ENCODE measurements at regions not wholly inside any gene's neighbourhood (a gene's known extent, or its start where the extent isn't known, plus 50 kb on each side); places are given as distances from the start of the nearest gene placed in this dataset.

GRCh38 chr4:10951306-10951705 lies 266.7 kb upstream of the CLNK start:
- Histone ChIP-seq H3K4me3 (ENCODE audit: insufficient read length, low read depth) (no peak overlapping the region), H3K9ac (ENCODE audit: insufficient read length, low read depth) (no peak overlapping the region), H3K4me1 (ENCODE audit: insufficient read depth, insufficient read length) (no peaks in the 10 kb centered on the region), H3K9me3 (ENCODE audit: insufficient read depth, low read length) (no peaks in the 10 kb centered on the region), H3K36me3 (ENCODE audit: insufficient read depth, insufficient read length, low read length) (no peaks in the 10 kb centered on the region), H3K27me3 (ENCODE audit: insufficient read depth, insufficient read length) (no peaks in the 10 kb centered on the region)
- TF ChIP-seq ZNF274 (IDR thresholded peaks at IDR 0.05; ENCODE audit: low read depth, low read length) (no peak), SUZ12 (IDR thresholded peaks at IDR 0.05; ENCODE audit: extremely low read depth, insufficient read depth, insufficient read length) (no peak), YY1 (IDR thresholded peaks at IDR 0.05; ENCODE audit: insufficient read depth, insufficient read length) (no peak)
- no peak for DNase-seq (ENCODE audit: low read depth, low spot score)

GRCh38 chr4:10949039-10949733 lies 264.6 kb upstream of the CLNK start:
- H3K4me3 ChIP-seq (ENCODE audit: insufficient read length, low read depth): no peak overlapping the region
- H3K4me1 ChIP-seq (ENCODE audit: insufficient read depth, insufficient read length): peaks cover 2% of the 10 kb centered on the region
- H3K9me3 ChIP-seq (ENCODE audit: insufficient read depth, low read length): no peaks in the 10 kb centered on the region
- H3K36me3 ChIP-seq (ENCODE audit: insufficient read depth, insufficient read length, low read length): no peaks in the 10 kb centered on the region
- TF ChIP-seq YY1 (IDR thresholded peaks at IDR 0.05; ENCODE audit: insufficient read depth, insufficient read length) (no peak), SUZ12 (IDR thresholded peaks at IDR 0.05; ENCODE audit: extremely low read depth, insufficient read depth, insufficient read length) (no peak), ZNF274 (IDR thresholded peaks at IDR 0.05; ENCODE audit: low read depth, low read length) (no peak)
- DNase-seq (ENCODE audit: low read depth, low spot score): no peak
- no peak overlapping the region for H3K9ac ChIP-seq (ENCODE audit: insufficient read length, low read depth)
- H3K27me3 ChIP-seq (ENCODE audit: insufficient read depth, insufficient read length): no peaks in the 10 kb centered on the region

- Histone ChIP-seq H3K4me3 (ENCODE audit: insufficient read length, low read depth) (no peak overlapping the region), H3K9me3 (ENCODE audit: insufficient read depth, low read length) (no peaks in the 10 kb centered on the region), H3K36me3 (ENCODE audit: insufficient read depth, insufficient read length, low read length) (no peaks in the 10 kb centered on the region), H3K4me1 (ENCODE audit: insufficient read depth, insufficient read length) (peaks cover 2% of the 10 kb centered on the region), H3K9ac (ENCODE audit: insufficient read length, low read depth) (no peak overlapping the region), H3K27me3 (ENCODE audit: insufficient read depth, insufficient read length) (no peaks in the 10 kb centered on the region)
- DNase-seq (ENCODE audit: low read depth, low spot score): no peak
- TF ChIP-seq YY1 (IDR thresholded peaks at IDR 0.05; ENCODE audit: insufficient read depth, insufficient read length) (no peak), SUZ12 (IDR thresholded peaks at IDR 0.05; ENCODE audit: extremely low read depth, insufficient read depth, insufficient read length) (no peak), ZNF274 (IDR thresholded peaks at IDR 0.05; ENCODE audit: low read depth, low read length) (no peak)
Observed at GRCh38 chr4:10947898-10948297, 263.3 kb upstream of the CLNK start.

GRCh38 chr4:10944321-10944720 lies 259.8 kb upstream of the CLNK start:
- Histone ChIP-seq H3K36me3 (ENCODE audit: insufficient read depth, insufficient read length, low read length) (no peaks in the 10 kb centered on the region), H3K4me3 (ENCODE audit: insufficient read length, low read depth) (no peak overlapping the region), H3K9ac (ENCODE audit: insufficient read length, low read depth) (no peak overlapping the region), H3K27me3 (ENCODE audit: insufficient read depth, insufficient read length) (no peaks in the 10 kb centered on the region), H3K9me3 (ENCODE audit: insufficient read depth, low read length) (peaks cover 19% of the 10 kb centered on the region; the same call in 1 of the 2 replicates), H3K4me1 (ENCODE audit: insufficient read depth, insufficient read length) (peaks cover 2% of the 10 kb centered on the region)
- TF ChIP-seq YY1 (IDR thresholded peaks at IDR 0.05; ENCODE audit: insufficient read depth, insufficient read length) (no peak), SUZ12 (IDR thresholded peaks at IDR 0.05; ENCODE audit: extremely low read depth, insufficient read depth, insufficient read length) (no peak), ZNF274 (IDR thresholded peaks at IDR 0.05; ENCODE audit: low read depth, low read length) (no peak)
- DNase-seq (ENCODE audit: low read depth, low spot score): no peak

GRCh38 chr4:10942156-10942555 lies 257.6 kb upstream of the CLNK start:
- Histone ChIP-seq H3K4me1 (ENCODE audit: insufficient read depth, insufficient read length) (peaks cover 2% of the 10 kb centered on the region), H3K9me3 (ENCODE audit: insufficient read depth, low read length) (peaks cover 19% of the 10 kb centered on the region; the same call in 1 of the 2 replicates), H3K36me3 (ENCODE audit: insufficient read depth, insufficient read length, low read length) (no peaks in the 10 kb centered on the region), H3K9ac (ENCODE audit: insufficient read length, low read depth) (no peak overlapping the region), H3K4me3 (ENCODE audit: insufficient read length, low read depth) (no peak overlapping the region), H3K27me3 (ENCODE audit: insufficient read depth, insufficient read length) (no peaks in the 10 kb centered on the region)
- no peak for DNase-seq (ENCODE audit: low read depth, low spot score)
- TF ChIP-seq YY1 (IDR thresholded peaks at IDR 0.05; ENCODE audit: insufficient read depth, insufficient read length) (no peak), SUZ12 (IDR thresholded peaks at IDR 0.05; ENCODE audit: extremely low read depth, insufficient read depth, insufficient read length) (no peak), ZNF274 (IDR thresholded peaks at IDR 0.05; ENCODE audit: low read depth, low read length) (no peak)

GRCh38 chr4:10929818-10930217 lies 245.2 kb upstream of the CLNK start:
- Histone ChIP-seq H3K9ac (ENCODE audit: insufficient read length, low read depth) (no peak overlapping the region), H3K36me3 (ENCODE audit: insufficient read depth, insufficient read length, low read length) (no peaks in the 10 kb centered on the region), H3K27me3 (ENCODE audit: insufficient read depth, insufficient read length) (no peaks in the 10 kb centered on the region), H3K9me3 (ENCODE audit: insufficient read depth, low read length) (no peaks in the 10 kb centered on the region), H3K4me3 (ENCODE audit: insufficient read length, low read depth) (no peak overlapping the region), H3K4me1 (ENCODE audit: insufficient read depth, insufficient read length) (no peaks in the 10 kb centered on the region)
- TF ChIP-seq SUZ12 (IDR thresholded peaks at IDR 0.05; ENCODE audit: extremely low read depth, insufficient read depth, insufficient read length): no peak
- no peak for TF ChIP-seq ZNF274 (IDR thresholded peaks at IDR 0.05; ENCODE audit: low read depth, low read length)
- no peak for TF ChIP-seq YY1 (IDR thresholded peaks at IDR 0.05; ENCODE audit: insufficient read depth, insufficient read length)
- no peak for DNase-seq (ENCODE audit: low read depth, low spot score)

GRCh38 chr4:10925996-10926395 lies 241.4 kb upstream of the CLNK start:
- no peak overlapping the region for H3K4me3 ChIP-seq (ENCODE audit: insufficient read length, low read depth)
- TF ChIP-seq YY1 (IDR thresholded peaks at IDR 0.05; ENCODE audit: insufficient read depth, insufficient read length) (no peak), ZNF274 (IDR thresholded peaks at IDR 0.05; ENCODE audit: low read depth, low read length) (no peak), SUZ12 (IDR thresholded peaks at IDR 0.05; ENCODE audit: extremely low read depth, insufficient read depth, insufficient read length) (no peak)
- DNase-seq (ENCODE audit: low read depth, low spot score): no peak
- no peaks in the 10 kb centered on the region for H3K4me1 ChIP-seq (ENCODE audit: insufficient read depth, insufficient read length)
- no peaks in the 10 kb centered on the region for H3K9me3 ChIP-seq (ENCODE audit: insufficient read depth, low read length)
- no peaks in the 10 kb centered on the region for H3K27me3 ChIP-seq (ENCODE audit: insufficient read depth, insufficient read length)
- H3K36me3 ChIP-seq (ENCODE audit: insufficient read depth, insufficient read length, low read length): no peaks in the 10 kb centered on the region
- H3K9ac ChIP-seq (ENCODE audit: insufficient read length, low read depth): no peak overlapping the region

Data from NT2/D1 (cell line).